ENCODE measurements at regions not wholly inside any gene's neighbourhood (a gene's known extent, or its start where the extent isn't known, plus 50 kb on each side); places are given as distances from the start of the nearest gene placed in this dataset.

GRCh38 chr12:84218406-84218805 is 694.2 kb downstream of the SLC6A15 start:
- TF ChIP-seq HNF4G (IDR thresholded peaks at IDR 0.05) (no peak), TAF1 (conservative IDR thresholded peaks at IDR 0.05) (no peak), MAX (IDR thresholded peaks at IDR 0.05) (no peak), GABPA (IDR thresholded peaks at IDR 0.05 in 1 of 2, conservative IDR thresholded peaks at IDR 0.05 in 1 of 2) (no peak)
- Histone ChIP-seq H3K9ac (ENCODE audit: low read depth in 1 of 2, low read length in 2 of 2) (no peak overlapping the region), H3K9me3 (ENCODE audit: control insufficient read depth in 4 of 4, low read length in 3 of 4) (no peaks in the 10 kb centered on the region), H3K4me3 (ENCODE audit: low read depth in 1 of 3, low read length in 3 of 3) (no peak overlapping the region), H3K27ac (ENCODE audit: low read depth in 1 of 2, low read length in 2 of 2) (no peak overlapping the region), H3K36me3 (ENCODE audit: control insufficient read depth in 4 of 4, insufficient read depth in 3 of 4, low read depth in 1 of 4, low read length in 3 of 4) (no peaks in the 10 kb centered on the region), H3K27me3 (ENCODE audit: control insufficient read depth in 4 of 4, insufficient read depth in 4 of 4, low read length in 3 of 4) (no peaks in the 10 kb centered on the region), H3K4me1 (ENCODE audit: control insufficient read depth in 4 of 4, insufficient read depth in 4 of 4, low read length in 3 of 4) (no peaks in the 10 kb centered on the region)
- DNase-seq (ENCODE audit: low spot score): no peak
- WGBS: 66% methylated on average over 1 of the region's 1 CpG

DNA sequence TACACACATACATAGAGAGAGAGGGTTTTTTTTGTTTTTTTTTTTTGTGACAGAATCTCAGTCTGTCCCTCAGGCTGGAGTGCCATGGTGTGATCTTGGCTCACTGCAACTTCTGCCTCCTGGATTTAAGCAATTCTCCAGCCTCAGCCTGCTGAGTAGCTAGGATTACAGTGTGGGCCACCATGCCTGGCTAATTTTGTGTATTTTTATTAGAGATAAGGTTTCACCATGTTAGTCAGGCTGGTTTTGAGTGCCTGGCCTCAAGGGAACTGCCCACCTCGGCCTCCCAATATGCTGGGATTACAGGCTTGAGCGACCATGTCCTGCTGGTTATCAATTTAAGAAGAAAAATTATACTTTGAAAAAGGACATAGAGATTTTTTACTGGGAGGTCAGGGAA is 710.6 kb downstream of the SLC6A15 start:
- Histone ChIP-seq H3K4me1 (ENCODE audit: control insufficient read depth in 4 of 4, insufficient read depth in 4 of 4, low read length in 3 of 4) (no peaks in the 10 kb centered on the region), H3K27ac (ENCODE audit: low read depth in 1 of 2, low read length in 2 of 2) (no peak overlapping the region), H3K27me3 (ENCODE audit: control insufficient read depth in 4 of 4, insufficient read depth in 4 of 4, low read length in 3 of 4) (no peaks in the 10 kb centered on the region), H3K36me3 (ENCODE audit: control insufficient read depth in 4 of 4, insufficient read depth in 3 of 4, low read depth in 1 of 4, low read length in 3 of 4) (no peaks in the 10 kb centered on the region), H3K9ac (ENCODE audit: low read depth in 1 of 2, low read length in 2 of 2) (no peak overlapping the region), H3K9me3 (ENCODE audit: control insufficient read depth in 4 of 4, low read length in 3 of 4) (no peaks in the 10 kb centered on the region), H3K4me3 (ENCODE audit: low read depth in 1 of 3, low read length in 3 of 3) (no peak overlapping the region)
- 54% methylated on average over 2 of the region's 2 CpGs for WGBS
- no peak for TF ChIP-seq SP1 (IDR thresholded peaks at IDR 0.05)
- no peak for TF ChIP-seq ATF3 (IDR thresholded peaks at IDR 0.05)
- no peak for TF ChIP-seq TAF1 (conservative IDR thresholded peaks at IDR 0.05)
- TF ChIP-seq, protein P1, sequence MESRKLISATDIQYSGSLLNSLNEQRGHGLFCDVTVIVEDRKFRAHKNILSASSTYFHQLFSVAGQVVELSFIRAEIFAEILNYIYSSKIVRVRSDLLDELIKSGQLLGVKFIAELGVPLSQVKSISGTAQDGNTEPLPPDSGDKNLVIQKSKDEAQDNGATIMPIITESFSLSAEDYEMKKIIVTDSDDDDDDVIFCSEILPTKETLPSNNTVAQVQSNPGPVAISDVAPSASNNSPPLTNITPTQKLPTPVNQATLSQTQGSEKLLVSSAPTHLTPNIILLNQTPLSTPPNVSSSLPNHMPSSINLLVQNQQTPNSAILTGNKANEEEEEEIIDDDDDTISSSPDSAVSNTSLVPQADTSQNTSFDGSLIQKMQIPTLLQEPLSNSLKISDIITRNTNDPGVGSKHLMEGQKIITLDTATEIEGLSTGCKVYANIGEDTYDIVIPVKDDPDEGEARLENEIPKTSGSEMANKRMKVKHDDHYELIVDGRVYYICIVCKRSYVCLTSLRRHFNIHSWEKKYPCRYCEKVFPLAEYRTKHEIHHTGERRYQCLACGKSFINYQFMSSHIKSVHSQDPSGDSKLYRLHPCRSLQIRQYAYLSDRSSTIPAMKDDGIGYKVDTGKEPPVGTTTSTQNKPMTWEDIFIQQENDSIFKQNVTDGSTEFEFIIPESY (IDR thresholded peaks at IDR 0.05): no peak
- TF ChIP-seq GABPA (IDR thresholded peaks at IDR 0.05 in 1 of 2, conservative IDR thresholded peaks at IDR 0.05 in 1 of 2): no peak
- TF ChIP-seq, protein P2, sequence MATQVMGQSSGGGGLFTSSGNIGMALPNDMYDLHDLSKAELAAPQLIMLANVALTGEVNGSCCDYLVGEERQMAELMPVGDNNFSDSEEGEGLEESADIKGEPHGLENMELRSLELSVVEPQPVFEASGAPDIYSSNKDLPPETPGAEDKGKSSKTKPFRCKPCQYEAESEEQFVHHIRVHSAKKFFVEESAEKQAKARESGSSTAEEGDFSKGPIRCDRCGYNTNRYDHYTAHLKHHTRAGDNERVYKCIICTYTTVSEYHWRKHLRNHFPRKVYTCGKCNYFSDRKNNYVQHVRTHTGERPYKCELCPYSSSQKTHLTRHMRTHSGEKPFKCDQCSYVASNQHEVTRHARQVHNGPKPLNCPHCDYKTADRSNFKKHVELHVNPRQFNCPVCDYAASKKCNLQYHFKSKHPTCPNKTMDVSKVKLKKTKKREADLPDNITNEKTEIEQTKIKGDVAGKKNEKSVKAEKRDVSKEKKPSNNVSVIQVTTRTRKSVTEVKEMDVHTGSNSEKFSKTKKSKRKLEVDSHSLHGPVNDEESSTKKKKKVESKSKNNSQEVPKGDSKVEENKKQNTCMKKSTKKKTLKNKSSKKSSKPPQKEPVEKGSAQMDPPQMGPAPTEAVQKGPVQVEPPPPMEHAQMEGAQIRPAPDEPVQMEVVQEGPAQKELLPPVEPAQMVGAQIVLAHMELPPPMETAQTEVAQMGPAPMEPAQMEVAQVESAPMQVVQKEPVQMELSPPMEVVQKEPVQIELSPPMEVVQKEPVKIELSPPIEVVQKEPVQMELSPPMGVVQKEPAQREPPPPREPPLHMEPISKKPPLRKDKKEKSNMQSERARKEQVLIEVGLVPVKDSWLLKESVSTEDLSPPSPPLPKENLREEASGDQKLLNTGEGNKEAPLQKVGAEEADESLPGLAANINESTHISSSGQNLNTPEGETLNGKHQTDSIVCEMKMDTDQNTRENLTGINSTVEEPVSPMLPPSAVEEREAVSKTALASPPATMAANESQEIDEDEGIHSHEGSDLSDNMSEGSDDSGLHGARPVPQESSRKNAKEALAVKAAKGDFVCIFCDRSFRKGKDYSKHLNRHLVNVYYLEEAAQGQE (IDR thresholded peaks at IDR 0.05): no peak
- no peak for TF ChIP-seq EGR1 (IDR thresholded peaks at IDR 0.05; ENCODE audit: low read depth in 2 of 2)
- TF ChIP-seq HNF4G (IDR thresholded peaks at IDR 0.05): no peak
- no peak for TF ChIP-seq NR2F2 (IDR thresholded peaks at IDR 0.05)
- no peak for TF ChIP-seq RAD21 (IDR thresholded peaks at IDR 0.05)
- TF ChIP-seq YY1 (IDR thresholded peaks at IDR 0.05): no peak
- no peak for TF ChIP-seq HNF4A (conservative IDR thresholded peaks at IDR 0.05)
- TF ChIP-seq FOXA1 (IDR thresholded peaks at IDR 0.05): no peak
- TF ChIP-seq RXRA (IDR thresholded peaks at IDR 0.05): no peak
- TF ChIP-seq, protein P3, sequence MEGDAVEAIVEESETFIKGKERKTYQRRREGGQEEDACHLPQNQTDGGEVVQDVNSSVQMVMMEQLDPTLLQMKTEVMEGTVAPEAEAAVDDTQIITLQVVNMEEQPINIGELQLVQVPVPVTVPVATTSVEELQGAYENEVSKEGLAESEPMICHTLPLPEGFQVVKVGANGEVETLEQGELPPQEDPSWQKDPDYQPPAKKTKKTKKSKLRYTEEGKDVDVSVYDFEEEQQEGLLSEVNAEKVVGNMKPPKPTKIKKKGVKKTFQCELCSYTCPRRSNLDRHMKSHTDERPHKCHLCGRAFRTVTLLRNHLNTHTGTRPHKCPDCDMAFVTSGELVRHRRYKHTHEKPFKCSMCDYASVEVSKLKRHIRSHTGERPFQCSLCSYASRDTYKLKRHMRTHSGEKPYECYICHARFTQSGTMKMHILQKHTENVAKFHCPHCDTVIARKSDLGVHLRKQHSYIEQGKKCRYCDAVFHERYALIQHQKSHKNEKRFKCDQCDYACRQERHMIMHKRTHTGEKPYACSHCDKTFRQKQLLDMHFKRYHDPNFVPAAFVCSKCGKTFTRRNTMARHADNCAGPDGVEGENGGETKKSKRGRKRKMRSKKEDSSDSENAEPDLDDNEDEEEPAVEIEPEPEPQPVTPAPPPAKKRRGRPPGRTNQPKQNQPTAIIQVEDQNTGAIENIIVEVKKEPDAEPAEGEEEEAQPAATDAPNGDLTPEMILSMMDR (IDR thresholded peaks at IDR 0.05; ENCODE audit: low read depth, low read length, missing input control): no peak
- no peak for TF ChIP-seq MAX (IDR thresholded peaks at IDR 0.05)
- TF ChIP-seq JUND (IDR thresholded peaks at IDR 0.05): no peak
- TF ChIP-seq FOXA2 (IDR thresholded peaks at IDR 0.05): no peak
- no peak for DNase-seq (ENCODE audit: low spot score)
